HUDEP-2 (cell line): ENCODE measurements at regions not wholly inside any gene's neighbourhood (a gene's known extent, or its start where the extent isn't known, plus 50 kb on each side); places are given as distances from the start of the nearest gene placed in this dataset.
"Not testable (repeated sequence)": the region's sequence is repeated elsewhere in the genome, so short reads cannot be mapped to it uniquely, and the experiment has no call there.

Experiments
- DNase-seq, 76 experiments: peaks; one replicate each; lab custom pipeline; 2025; ENCODE audit not compliant: unreplicated experiment in 76 of 76; lab: John Stamatoyannopoulos, UW

DNA sequence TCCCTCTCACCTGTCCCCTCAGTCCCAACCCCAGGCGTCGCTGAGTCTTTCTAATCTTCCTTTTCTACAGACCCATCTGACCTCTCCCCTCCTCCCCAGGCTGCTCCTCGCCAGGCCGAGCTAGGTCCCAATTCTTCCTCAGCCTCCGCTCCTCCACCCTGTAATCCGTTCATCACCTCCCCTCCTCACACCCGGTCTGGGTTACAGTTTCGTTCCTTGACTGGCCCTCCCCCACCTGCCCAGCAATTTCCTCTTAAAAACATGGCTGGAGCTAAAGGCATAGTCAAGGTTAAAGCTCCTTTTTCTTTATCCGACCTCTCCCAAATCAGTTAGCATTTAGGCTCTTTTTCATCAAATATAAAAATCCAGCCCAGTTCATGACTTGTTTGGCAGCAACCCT lies 262.0 kb downstream of the SMARCA2 start:
- not testable (repeated sequence) for DNase-seq

DNA sequence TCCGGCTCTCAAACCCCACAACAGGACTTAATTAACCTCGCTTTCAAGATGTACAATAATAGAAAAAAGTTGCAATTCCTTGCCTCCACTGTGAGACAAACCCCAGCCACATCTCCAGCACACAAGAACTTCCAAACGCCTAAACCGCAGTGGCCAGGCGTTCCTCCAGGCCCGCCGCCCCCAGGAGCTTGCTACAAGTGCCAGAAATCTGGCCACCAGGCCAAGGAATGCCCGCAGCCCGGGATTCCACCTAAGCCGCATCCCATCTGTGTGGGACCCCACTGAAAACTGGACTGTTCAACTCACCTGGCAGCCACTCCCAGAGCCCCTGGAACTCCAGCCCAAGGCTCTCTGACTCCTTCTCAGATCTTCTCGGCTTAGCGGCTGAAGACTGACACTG lies 262.5 kb downstream of the SMARCA2 start:
- DNase-seq: not testable (repeated sequence)

DNA sequence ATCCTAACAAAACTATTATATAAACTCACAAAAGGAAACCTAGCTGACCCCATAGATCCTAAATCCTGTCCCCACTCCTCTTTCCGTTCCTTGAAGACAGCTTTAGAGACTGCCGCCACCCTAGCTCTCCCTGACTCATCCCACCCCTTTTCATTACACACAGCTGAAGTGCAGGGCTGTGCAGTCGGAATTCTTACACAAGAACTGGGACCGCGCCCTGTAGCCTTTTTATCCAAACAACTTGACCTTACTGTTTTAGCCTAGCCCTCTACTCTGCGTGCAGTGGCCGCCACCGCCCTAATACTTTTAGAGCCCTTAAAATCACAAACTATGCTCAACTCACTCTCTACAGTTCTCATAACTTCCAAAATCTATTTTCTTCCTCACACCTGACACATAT lies 264.0 kb downstream of the SMARCA2 start:
- not testable (repeated sequence) for DNase-seq

DNA sequence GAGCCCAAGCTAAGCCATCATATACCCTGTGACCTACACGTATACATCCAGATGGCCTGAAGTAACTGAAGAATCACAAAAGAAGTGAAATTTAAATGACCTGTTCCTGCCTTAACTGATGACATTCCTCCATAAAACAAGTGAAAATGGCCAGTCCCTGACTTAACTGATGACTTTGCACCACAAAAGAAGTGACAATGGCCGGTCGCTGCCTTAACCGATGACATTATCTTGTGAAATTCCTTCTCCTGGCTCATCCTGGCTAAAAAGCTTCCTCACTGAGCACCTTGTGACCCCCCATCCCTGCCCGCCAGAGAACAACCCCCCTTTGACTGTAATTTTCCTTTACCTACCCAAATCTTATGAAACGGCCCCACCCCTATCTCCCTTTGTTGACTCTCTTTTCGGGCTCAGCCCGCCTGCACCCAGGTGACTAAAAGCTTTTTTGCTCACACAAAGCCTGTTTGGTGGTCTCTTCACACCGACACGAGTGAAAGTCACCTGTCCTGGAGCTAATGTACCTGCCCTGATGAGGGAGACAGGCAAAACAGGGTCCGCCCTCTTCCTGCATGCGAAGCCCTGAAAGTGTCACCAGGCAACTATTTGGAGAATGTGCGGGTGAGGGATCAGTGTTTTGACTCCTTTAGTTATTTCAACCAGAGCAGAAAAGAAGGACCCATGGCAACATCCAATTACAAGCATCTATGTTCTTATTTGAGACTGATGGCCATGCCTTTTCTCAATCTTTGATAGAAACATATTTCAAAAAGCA lies 266.1 kb downstream of the SMARCA2 start:
- DNase-seq: no peak

DNA sequence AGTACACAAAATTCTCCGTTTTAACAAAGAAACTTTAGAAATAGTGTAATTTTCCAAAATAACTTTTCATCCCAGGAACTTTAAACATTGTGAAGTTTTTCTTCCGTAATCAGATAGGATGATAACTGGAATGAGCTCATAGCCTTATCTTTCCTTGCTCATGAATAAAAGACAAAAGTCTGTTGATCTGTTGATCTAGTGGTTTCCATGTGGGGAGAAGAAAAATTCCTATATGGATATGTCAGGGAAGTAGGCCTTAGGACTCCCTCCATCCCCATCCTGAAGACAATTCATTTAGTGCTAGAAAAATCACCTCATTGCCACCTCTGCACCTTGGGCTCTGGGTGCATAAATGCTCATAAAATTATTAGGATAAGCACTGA lies 266.6 kb downstream of the SMARCA2 start:
- no peak for DNase-seq

DNA sequence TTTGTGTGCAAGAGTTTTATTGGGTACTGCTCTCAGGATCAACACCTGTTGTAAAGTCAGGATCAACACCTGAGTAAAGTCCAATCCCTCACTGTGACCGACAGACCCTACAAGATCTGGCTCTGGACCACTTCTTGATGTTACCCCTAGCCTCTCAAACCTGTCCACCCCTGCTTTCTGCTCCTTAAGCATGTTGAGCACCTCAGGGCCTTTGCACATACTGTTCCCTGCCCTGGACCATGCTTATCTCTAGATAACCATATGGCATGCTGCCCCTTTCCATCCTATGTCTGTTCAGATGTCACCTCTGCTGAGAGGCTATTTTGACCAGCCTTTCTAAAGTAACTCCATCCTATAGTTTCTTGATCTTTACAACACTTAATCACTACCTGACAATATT lies 269.6 kb downstream of the SMARCA2 start:
- DNase-seq: no peak

DNA sequence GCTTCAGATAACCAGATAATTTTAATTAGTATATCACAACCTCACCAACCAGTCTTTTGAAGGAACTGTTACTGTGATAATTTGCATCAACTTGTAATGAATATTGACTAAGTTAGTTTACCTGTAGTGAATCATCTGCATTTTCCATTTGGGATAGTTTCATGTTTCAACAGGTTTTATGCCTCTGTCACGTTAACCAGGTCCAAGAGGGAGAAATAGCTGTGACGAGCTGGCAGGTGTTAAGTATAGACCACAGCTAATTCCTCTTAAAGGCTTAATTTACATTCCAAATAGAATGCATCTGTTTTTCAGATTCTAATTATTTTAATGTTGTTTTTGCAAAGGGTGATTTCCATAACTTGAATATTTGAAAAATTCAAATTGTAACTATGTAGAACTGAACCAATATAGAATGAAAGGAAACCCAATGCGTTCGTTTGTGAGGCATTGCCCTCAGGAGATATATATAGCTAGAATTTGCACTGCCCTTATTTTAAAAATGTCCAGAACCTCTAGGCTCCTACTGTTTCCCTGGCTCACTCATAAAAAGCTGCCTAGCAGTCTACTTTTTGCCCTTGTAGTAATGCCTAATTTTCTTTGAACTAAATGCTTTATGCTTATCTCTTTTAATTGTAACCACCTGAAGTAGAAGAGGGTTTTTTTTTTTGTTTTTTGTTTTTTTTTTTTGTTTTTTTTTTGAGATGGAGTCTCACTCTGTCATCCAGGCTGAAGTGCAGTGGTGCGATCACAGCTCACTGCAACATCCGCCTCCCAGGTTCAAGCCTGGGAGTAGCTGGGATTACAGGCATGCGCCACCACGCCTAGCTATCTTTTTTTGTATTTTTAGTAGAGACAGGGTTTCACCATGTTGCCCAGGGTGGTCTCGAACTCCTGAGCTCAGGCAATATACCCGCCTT lies 270.5 kb downstream of the SMARCA2 start:
- DNase-seq: no peak

DNA sequence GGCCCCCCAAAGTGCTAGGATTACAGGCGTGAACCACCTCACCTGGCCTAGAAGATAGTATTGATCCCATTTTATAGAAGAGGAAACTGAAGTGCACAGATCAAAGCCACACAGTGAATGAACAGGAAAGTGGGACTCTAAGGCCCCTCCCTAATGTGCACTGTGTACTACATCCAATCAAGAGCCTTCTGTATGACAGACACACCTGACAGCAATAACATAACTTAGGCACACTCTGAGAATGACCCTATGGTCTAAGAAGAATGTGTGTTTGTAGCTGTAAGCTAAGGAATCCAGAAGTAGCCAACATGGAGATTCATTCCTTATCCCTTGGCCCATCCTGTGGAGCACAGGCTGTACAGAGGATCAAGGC lies 271.2 kb downstream of the SMARCA2 start:
- DNase-seq: no peak

DNA sequence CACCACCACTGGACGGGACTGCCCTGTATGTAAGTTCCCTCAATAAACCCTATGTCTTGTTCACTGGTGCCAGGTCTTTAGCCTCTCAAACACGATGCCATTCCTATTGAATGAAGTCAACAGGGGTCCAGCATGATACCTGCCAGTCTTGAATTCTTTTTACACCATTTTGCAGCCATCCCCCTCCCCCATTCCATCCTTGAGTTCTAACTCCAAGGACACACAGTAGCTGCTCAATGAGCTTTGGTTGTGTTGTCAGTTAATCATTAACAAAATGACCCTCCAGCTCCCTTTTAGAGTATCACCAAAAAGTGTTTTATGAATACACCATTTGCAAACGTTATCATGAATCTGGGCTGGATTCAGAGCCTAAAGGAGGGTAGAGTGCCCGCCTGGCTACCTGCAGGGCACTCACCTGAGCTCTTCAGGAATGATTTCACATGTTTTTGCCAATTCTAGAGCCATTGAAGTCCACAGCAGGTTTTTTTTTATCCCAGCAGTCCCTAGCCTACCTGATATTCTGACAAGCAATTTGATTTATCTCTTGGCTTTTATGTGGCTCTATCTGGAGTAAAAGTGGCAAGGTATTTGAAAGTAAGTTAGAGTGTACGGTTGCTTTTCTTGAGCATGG lies 271.8 kb downstream of the SMARCA2 start:
- DNase-seq: no peak

DNA sequence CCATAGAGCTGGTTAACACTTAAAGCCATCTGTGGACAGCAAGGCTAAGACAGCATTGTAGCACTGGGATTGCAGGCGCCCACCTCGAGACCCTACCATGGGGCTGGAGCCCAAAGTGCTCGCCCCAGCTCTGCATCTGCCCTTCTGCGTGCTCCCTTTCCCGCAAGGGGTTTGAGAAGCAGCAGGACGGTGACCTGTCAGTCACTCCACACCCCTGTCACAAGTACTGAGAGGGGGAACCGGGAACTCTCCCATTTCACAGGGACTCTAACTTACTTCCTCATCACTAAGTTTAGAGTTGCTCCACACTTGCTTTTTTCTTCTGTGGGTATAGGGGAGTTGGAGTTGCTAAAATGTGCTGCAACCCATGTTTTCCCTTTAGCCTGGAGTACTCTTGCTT lies 273.2 kb downstream of the SMARCA2 start:
- no peak for DNase-seq

DNA sequence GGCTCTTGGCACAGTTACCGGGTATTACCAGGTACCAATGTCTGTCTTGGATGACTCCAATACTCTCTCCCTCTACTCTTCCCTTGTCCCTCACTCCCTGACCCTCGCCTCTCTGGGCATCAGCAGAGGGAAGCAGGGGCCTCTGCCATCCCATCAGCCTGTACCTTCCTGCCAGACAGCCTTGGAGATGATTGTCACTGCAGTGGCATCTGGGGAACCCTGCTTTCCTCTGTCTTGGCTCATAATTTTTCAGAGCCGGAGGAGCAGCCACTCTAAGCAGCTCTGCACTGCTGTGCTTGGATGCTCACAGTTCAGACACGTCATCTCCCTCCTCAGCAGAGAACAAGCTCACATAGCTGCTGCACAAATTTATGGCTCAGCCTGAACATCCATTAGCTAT lies 274.1 kb downstream of the SMARCA2 start:
- no peak for DNase-seq

DNA sequence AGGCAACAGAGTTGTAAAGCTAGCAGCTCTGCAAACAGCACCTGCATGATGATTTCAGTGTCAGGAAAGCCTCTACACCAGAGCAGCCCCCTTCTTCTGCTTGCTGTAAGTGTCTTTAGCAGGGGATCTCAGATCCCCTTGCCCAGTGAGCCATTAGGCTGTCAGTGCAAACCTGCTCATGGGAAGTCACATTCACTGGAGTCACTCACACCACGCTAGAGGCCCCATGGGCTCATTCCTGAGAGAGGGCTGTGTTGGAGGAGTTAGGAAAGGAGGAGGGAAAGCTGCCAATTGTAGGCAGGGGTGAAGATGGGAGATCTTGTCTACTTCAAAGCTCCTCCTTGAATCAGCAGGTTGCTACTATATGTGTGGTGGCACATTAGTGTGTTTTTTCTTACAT lies 275.2 kb downstream of the SMARCA2 start:
- DNase-seq: no peak

DNA sequence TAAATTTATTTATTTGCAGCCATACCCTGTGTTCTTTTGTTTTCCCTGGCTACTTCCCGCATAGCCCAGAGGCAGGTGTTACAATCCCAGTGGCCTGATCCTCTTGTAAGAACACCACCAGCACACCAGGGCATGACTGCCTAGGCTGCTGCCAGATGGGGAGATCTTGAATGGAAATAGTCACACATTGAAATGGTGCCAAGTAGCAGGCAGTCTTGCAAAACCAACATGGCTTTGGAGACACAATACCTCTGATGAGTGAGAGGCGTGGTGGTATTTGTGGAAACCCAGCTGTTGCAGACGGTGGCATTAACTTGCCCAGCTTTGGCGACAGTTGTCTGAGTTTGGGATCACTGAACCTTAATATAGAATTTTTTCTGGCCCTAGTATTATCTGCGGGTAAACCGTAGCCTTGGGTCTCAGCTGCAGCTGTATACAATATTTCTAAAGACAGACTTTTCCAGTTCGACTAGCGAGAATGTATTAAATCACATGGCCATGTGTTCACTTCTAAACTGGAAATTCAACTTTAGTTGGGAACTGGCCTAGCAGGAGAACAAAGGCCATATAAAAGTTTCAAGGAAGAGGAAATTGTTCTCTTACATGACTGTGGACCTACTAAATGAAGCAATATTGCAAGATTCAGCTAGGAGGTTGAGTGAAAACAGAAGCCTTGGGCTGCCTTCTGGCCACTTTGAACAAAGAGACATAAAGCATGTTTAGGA lies 277.0 kb downstream of the SMARCA2 start:
- DNase-seq: no peak

DNA sequence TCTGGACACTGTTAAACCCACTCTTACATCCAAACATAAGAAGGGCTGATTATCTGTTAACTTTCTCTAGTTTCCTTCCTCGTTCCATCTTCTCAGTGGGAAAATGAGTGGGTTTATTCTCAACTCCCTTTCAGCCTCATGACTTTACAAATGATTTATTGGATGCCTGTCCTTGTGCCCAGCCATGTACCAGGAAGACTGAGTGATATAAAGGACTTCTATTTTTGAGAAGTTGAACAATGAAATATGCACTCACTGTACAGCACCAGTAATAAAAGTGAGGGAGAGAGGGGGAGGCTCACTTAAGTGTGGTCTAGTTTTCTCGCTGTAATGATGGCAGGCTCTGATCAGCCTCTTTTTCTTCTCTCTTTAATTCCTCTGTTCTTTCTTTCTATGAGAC lies 277.6 kb downstream of the SMARCA2 start:
- no peak for DNase-seq

DNA sequence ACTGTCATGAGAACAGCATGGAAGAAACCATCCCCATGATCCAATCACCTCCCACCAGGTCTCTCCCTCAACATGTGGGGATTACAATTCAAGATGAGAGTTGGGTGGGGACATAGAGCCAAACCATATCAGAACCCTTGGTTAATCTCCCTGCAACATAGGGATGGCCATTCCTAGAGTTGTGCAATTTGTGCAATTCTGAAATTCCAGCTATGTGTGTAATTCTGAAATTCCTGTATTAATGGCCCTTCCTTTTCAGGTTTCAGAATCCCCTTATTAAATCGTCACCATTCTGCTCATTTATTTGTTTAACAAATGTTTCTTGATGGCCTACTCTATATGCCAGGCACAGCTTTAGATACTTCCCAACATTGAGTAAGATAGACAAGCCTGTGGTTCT lies 282.6 kb downstream of the SMARCA2 start:
- DNase-seq: no peak

DNA sequence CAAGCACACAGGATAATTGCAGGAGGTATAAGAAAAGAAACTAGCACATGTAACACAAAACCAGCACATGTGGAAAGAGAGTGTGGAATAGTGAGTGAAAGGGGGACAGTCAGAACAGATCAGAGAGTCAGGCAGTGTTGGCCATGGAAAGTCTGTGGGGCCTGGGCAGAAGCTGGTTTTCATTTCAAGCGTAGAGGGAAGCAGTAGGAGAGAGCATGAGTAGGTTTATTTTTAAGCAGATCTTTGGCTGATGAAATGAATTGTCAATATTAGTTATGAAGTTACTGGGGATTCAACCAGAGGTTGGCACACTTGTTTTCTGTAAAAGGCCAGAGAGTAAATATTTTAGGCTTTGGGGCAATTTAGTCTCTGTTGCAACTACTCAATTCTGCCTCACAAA lies 283.1 kb downstream of the SMARCA2 start:
- DNase-seq: no peak

DNA sequence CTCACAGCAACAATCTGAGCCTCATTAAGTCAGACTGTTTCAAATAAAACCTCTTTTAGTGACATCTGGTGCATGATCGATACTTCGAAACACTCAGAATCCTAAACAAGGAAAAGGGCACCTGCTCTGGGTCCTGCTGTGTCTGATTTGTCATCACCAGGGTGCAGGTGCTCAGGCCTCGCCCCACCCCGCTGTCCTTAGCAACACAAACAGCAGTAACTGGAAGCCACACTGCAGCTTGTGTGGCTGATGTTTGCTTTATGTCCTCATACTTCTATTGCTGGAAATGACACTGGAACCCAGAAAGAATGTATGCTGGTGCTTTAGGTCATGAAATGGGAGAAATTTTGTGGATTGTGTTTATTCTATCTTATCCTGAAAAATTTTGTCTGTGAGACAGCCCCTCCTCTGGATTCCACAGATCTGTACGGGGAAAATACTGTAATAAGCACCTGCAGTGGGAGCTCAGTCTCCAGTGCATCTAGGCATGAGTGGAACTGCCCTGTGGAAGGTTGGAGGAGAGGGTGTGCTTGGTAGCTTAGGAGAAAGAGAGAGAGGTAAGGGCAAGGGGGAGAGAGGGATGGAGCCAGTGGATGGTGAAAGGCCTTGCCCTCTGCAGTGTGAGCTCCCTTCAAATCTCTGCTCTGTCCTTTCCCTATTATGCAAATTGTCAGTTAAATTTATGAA lies 284.2 kb downstream of the SMARCA2 start:
- DNase-seq: no peak

DNA sequence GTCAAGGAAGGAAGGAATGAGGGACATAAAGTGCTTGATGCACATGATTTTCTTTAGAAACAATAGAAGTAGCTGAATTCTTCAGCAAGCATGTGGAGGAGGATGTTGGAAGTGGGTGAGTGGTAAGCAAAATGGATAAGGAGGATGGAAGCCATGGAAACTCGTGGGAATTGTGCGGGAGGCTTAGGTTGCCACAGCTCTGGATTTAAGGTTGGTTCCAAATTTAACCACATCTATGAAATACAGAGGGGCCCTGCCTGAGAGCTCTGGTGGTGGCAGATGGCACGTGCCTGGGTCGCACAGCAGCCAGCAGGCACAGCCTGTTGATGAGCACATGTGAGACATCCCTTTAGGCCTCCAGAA lies 284.7 kb downstream of the SMARCA2 start:
- DNase-seq: no peak

DNA sequence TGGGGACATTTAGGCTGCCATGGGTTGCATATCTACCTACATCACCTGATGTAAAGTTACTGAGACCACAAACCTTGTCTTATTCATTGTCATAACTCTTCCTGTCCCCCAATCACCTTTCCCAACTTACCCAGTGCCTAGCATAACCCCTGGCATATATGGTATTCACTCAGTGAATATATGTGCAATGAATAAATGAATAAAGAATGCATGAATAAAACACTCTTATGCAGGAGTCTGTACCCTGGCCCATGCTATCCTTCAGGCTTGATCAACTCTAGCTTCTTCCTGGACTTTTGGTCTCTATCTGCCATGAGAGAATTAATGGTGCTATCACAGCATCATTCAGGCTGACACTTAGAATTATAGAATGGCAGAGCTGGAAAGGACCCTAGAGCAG lies 285.2 kb downstream of the SMARCA2 start:
- no peak for DNase-seq

DNA sequence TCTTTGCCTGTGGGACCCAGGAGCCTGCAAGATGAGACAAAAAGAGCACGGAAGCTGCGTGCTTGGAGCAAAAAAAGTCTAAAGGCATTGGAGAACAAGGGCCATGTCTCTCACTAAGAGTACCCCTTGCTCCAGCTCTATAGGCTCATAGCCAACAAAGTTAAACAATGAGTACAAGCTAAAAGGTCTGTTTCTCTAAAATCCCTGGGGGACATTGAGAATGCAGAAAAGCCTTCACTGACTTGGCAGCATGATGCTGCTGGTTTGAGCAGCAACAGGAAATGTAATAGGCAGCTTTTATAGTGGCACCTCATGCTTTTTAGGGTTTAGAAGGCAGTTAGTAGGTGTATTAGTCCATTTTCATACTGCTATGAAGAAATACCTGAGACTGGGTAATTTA lies 287.5 kb downstream of the SMARCA2 start:
- DNase-seq: no peak
